NCI-H1417 treated with DMSO at 0.1 percent for 48 hours (cell line): ENCODE measurements at regions not wholly inside any gene's neighbourhood (a gene's known extent, or its start where the extent isn't known, plus 50 kb on each side); places are given as distances from the start of the nearest gene placed in this dataset.

Source experiments
- DNase-seq: peaks from one replicate; lab custom pipeline; 2025; lab: John Stamatoyannopoulos, UW

GRCh38 chr2:217475101-217475500 is 527.7 kb downstream of the TNS1 start:
- no peak for DNase-seq

- no peak for DNase-seq
Measured at GRCh38 chr2:217471319-217471718, 531.5 kb downstream of the TNS1 start.

DNA sequence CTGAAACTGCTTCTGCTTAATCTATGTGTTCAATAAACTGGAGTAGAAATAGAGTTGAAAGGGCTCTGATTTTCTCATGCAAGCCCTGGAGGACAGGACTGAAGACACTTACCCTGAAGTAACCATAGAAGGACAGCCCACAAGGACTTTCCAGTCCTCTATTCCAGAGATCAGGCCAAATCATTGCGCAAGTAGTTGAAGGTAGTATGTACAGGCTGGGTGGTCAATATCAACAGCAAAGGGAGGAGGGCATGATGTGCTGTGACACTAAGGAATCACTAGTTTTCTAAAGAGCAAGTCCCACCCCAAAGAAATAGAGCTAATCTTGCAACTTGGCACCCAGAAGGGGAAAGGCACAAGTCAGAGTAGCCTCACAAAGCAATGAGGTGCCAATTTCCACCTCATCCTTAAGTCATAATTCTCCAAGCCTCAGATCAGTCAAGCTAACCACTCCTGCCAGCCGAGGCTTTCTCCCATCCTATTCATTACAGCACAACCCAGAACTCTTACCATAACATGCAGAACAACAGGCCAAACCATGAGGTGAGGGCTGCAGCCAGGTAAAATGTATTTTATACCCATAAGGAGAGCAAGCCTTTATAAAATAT is 533.5 kb downstream of the TNS1 start:
- no peak for DNase-seq

DNA sequence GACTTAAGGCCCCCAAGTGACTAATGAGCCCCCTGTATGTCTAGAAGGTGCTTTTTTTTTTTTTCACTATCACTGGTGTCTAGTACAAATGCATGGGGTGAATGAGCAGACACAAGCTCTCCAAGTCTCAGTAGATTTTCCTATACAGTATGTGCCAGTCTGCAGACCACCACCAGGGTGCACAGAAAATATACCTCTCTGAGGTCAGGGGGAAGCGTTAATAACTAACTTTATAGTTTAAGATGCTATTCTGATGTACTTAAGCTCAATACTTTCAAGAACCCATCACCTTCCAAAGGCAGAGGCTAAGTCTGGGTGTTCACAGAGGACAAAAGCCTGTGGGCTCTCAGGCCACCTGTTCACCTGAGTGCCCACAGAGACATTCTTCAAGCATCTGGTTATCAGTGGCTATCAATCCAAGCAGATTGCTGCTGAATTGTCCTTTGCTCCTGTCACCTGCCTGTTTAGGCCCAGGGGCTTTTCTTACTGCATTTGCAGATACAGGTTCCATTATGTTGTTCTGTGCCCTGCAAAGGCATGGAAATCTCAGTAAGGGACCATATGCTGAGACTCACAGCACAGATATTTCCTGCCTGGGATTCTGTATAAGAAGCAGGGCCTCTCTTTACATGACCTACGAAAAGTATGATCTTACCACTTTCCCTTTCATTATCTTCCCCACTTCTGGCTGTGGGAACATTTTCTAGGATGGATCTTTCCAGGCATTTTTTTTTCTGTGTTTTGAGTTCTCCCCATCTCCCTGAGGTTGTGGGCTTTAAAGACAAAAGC is 534.6 kb downstream of the TNS1 start:
- no peak for DNase-seq

DNA sequence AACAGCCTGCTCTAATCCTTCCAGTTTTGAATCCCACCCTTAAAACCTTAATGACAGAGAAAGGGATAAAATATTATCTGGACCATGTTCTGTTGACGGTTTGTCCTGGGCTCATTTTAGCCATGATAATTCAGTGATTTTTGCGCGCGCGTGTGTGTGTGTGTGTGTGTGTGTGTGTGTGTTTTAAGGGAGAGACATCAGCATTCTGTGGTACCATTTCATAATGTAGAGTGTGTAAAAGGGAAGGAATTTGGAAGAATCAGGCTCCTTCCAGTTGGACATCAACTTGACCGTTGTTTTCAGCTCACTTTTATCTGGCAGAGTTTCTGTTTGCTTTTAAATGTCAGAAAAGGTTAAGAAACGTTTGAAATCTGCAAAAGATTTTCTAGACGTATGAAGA is 535.5 kb downstream of the TNS1 start:
- DNase-seq, result no peak

- no peak for DNase-seq
Measured at GRCh38 chr2:217466805-217467204, 536.0 kb downstream of the TNS1 start.

GRCh38 chr2:217466104-217466503 is 536.7 kb downstream of the TNS1 start:
- DNase-seq, result no peak

GRCh38 chr2:217465100-217465499 is 537.7 kb downstream of the TNS1 start:
- DNase-seq, result no peak

DNA sequence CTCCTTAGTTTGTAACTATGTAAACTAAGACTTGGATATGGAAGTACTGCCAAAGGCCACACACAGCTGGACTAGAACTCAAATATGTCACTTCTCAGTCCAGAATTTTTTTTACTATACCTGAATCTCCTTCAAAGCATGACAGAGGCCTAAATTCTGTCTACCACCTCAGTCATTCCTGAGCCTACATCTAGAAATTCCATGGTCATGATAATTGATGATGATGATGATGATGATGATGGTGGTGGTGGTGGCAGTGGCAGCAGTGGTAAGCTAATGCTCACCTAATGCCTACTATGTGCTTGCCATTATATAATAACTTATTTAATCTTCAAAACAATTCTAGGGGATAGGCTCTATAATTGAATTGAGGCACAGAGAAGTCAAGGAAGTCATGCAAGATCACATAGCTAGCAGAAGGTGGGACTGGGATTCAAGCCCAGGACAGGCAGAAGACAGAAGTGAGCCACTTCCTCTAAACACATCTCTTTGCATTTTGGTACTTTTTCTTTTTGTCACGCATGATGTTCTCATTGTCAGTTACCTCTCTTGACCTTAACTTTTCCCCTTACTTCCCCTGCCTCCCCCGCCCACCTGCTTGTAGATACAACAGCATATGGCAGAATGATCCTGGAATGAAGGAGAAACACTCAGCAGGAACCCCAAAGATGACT is 539.3 kb downstream of the TNS1 start:
- no peak for DNase-seq

DNA sequence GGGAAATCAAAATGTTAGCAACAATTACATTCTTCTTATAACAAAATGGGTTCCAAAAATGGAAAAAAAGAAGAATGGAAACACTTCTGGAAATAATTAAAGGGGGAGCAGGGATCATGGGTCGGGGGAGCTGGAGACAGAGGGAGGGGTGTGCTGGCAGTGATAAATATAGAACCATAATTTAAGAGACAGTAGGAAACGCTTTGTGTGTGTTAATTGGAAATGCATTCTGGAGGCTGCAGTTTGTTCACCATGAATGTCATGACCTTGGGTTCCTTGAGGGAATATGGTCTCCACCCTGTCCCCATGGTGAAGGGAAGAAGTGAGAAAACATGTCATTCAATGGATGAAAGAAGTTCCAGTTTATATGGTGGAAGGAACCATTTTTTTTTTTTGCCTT is 540.7 kb downstream of the TNS1 start:
- no peak for DNase-seq

GRCh38 chr2:217461674-217462073 is 541.1 kb downstream of the TNS1 start:
- DNase-seq, result no peak

DNA sequence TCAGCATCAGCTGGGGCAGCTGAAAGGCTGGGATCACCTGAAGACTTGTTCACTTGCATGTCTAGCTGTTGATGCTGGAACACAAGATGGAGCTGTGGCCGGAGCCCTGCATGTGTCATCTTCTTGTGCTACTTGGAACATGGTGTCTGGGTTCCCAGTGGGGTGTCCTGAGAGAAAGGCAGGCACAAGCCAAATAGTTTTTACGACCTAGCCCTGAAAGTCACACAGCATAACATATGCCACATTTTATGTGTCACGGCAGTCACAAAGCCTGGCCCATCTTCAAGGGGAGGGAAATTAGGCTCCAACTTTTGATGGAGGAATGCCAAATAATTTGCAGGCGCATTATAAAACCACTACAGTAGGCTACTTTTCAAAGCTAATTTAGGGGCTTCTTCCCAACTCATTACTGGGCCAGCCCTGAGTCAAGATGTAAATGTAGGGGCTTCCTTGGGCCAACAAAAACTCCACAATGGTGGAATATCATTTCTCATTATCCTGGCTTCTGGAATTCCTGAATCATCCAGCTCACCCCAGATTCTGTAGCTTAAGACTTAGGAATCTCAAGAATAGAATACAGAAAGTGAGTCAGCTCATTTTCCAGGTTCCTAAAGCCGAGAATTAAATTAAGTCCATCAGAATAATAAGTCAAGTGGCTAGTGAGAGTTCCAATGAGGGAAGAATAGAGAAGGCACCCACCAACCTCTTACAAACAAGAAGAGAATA is 543.0 kb downstream of the TNS1 start:
- no peak for DNase-seq

GRCh38 chr2:217459016-217459415 is 543.8 kb downstream of the TNS1 start:
- no peak for DNase-seq

GRCh38 chr2:217456016-217456415 is 546.8 kb downstream of the TNS1 start:
- no peak for DNase-seq

- no peak for DNase-seq
Measured at GRCh38 chr2:217452928-217453327, 549.9 kb downstream of the TNS1 start.

- no peak for DNase-seq
Measured at GRCh38 chr2:217451666-217452065, 551.1 kb downstream of the TNS1 start.

- DNase-seq, result no peak
Measured at GRCh38 chr2:217449444-217449843, 553.4 kb downstream of the TNS1 start.

DNA sequence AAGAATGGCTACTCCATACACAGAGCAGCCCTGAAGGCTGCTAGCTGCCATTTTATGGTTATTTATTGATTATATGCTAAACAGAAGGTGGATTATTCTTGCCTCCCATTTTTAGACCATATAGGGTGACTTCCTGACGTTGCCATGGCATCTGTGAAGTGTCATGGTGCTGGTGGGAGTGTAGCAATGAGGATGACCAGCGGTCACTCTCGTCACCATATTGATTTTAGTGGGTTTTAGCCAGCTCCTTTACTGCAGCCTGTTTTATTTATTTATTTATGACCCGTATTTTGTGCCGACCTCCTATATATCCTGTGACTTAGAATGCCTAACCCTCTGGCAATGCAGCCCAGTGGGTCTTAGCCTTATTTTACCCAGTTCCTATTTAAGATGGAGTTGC is 553.9 kb downstream of the TNS1 start:
- no peak for DNase-seq

DNA sequence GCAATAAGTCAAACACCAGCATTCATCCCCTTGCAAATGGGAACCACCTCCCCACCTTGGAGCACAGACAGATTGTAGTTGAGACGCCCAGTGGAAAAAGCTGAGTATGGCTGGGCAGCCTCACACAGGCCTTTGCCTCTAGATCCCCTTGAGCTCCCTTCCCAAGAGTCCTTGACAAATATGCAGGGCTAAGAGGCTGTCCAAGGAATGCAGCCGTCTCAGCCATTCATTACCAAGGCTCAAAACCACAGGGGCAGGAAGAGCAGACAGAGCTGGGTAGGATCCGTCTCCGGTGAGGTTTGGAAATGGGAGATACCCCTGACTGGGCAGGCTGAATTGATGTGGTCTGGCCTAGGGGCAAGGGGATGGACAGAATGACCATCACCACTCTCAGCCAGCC is 557.1 kb downstream of the TNS1 start:
- no peak for DNase-seq

- no peak for DNase-seq
Measured at GRCh38 chr2:217444932-217445331, 557.9 kb downstream of the TNS1 start.

DNA sequence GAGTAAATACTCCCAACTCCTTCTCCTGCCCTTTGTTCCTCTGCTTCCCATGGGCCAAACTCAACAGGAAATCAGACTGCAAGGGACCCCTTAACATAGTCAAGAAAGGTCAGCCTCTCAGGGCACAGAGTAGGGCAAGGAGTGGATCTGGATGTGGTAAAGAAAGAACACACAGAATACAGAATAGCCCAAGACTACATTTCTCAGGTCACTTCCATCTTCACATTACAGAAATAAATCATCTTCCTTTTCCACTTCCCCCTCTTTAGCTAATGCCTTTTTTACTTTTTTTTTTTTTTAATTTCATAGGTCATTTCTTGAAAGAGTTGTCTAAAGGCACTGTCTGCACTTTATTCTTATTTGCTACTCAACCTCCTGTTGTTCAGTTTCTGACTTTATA is 558.3 kb downstream of the TNS1 start:
- no peak for DNase-seq

DNA sequence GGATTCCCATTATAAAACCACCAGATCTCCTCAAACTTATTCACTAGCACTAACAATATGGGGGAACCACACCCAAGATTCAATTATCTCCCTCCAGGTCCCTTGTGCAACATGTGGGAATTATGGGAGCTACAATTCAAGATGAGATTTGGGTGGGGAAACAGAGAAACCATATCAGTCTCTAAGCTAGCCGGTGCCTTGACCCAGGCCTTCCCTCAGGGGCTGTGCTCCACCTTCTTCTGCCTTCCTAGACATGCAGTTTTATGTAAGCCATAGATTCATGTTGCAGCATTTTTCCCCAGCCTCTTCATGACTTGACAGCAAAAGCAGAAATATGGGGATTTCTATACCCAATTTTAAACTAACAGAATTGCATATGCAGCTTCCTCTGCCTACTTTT is 559.2 kb downstream of the TNS1 start:
- DNase-seq, result no peak

GRCh38 chr2:217440000-217440399 is 562.8 kb downstream of the TNS1 start:
- DNase-seq, result no peak
